GM23248 (cell line): ENCODE measurements at regions not wholly inside any gene's neighbourhood (a gene's known extent, or its start where the extent isn't known, plus 50 kb on each side); places are given as distances from the start of the nearest gene placed in this dataset.

Experiments
- EZH2 ChIP-seq: fragments of 200-600 bp; sonication (generic); IDR thresholded peaks from 2 replicates; pipeline ENCODE4 v1.6.1; 2018; ENCODE audit warnings: antibody characterized with exemption, mild to moderate bottlenecking; ENCODE audit not compliant: insufficient read depth, poor library complexity, severe bottlenecking
- EZH2phosphoT487 ChIP-seq: fragments of 200-600 bp; sonication (generic); IDR thresholded peaks from 2 replicates; pipeline ENCODE4 v1.6.1; 2018; ENCODE audit warnings: antibody characterized with exemption, moderate library complexity, mild to moderate bottlenecking, low read depth; ENCODE audit not compliant: insufficient read depth

- TF ChIP-seq EZH2 (no peak), EZH2phosphoT487 (no peak)
These were observed 444.7 kb upstream of the ARPP21 start for GRCh38 chr3:35194666-35195065.
